ENCODE measurements at regions not wholly inside any gene's neighbourhood (a gene's known extent, or its start where the extent isn't known, plus 50 kb on each side); places are given as distances from the start of the nearest gene placed in this dataset.

GRCh38 chr21:43328958-43329691, 97.8 kb downstream of the SIK1 start:
- no peak for FAIRE-seq
- Histone ChIP-seq H3K27me3 (ENCODE audit: control insufficient read depth, insufficient read depth, low read length) (peaks cover 4% of the 10 kb centered on the region), H3K4me3 (ENCODE audit: low read depth, low read length) (no peak overlapping the region), H3K36me3 (ENCODE audit: control insufficient read depth, insufficient read depth, low read length) (no peaks in the 10 kb centered on the region)
- DNase-seq (ENCODE audit: low read depth): no peak
- no peak for TF ChIP-seq CTCF (IDR thresholded peaks at IDR 0.05; ENCODE audit: insufficient read depth, low read length, severe bottlenecking)

DNA sequence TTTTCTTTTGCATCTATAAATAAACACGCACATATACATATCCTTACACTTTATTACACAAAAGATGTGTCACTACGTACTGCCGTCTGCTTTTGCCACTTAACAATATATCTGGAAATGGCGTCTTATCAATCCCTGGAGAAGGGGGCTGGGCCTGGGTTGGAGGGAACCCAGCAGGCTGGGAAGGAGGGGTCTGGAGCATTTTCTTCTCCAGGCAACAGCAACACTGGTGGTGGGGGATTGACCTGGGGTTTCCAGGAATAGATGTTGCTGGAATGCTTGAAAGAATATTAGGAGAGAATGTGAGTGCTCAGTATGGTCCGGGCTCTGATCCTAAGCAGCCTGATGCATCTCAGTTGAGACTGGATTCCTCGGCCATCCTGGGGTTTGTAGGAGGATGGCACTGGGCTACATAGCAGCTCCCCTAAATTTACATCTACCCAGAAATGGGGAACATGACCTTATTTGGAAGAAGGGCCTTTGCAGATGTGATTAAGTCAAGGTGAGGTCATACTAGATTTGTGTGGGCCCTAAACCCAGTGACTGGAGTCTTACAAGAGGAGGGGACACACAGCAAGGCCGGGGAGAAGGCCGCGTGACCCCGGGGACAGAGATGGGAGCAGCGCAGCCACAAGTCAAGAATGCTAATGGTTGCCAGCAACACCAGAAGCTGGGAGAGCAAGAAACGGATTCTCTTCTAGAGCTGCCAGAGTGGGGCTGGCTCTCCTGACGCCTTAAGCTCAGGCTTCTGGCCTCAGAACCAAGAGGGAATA, 98.6 kb downstream of the SIK1 start:
- Histone ChIP-seq H3K27me3 (ENCODE audit: control insufficient read depth, insufficient read depth, low read length) (peaks cover 4% of the 10 kb centered on the region), H3K4me3 (ENCODE audit: low read depth, low read length) (no peak overlapping the region), H3K36me3 (ENCODE audit: control insufficient read depth, insufficient read depth, low read length) (no peaks in the 10 kb centered on the region)
- TF ChIP-seq CTCF (IDR thresholded peaks at IDR 0.05; ENCODE audit: insufficient read depth, low read length, severe bottlenecking): no peak
- FAIRE-seq: no peak
- DNase-seq (ENCODE audit: low read depth): no peak

GRCh38 chr21:43325968-43326715, 100.8 kb downstream of the SIK1 start:
- no peak for TF ChIP-seq CTCF (IDR thresholded peaks at IDR 0.05; ENCODE audit: insufficient read depth, low read length, severe bottlenecking)
- no peak for DNase-seq (ENCODE audit: low read depth)

GRCh38 chr21:43325036-43325435, 101.9 kb downstream of the SIK1 start:
- Histone ChIP-seq H3K4me3 (ENCODE audit: low read depth, low read length) (no peak overlapping the region), H3K36me3 (ENCODE audit: control insufficient read depth, insufficient read depth, low read length) (no peaks in the 10 kb centered on the region), H3K27me3 (ENCODE audit: control insufficient read depth, insufficient read depth, low read length) (peaks cover 4% of the 10 kb centered on the region)
- no peak for TF ChIP-seq CTCF (IDR thresholded peaks at IDR 0.05; ENCODE audit: insufficient read depth, low read length, severe bottlenecking)
- FAIRE-seq (no peak), DNase-seq (ENCODE audit: low read depth) (no peak)

More at GRCh38 chr21:43325968-43326715, 100.8 kb downstream of the SIK1 start:
- H3K27me3 ChIP-seq (ENCODE audit: control insufficient read depth, insufficient read depth, low read length): peaks cover 4% of the 10 kb centered on the region
- H3K36me3 ChIP-seq (ENCODE audit: control insufficient read depth, insufficient read depth, low read length): no peaks in the 10 kb centered on the region
- no peak for FAIRE-seq
- no peak overlapping the region for H3K4me3 ChIP-seq (ENCODE audit: low read depth, low read length)

DNA sequence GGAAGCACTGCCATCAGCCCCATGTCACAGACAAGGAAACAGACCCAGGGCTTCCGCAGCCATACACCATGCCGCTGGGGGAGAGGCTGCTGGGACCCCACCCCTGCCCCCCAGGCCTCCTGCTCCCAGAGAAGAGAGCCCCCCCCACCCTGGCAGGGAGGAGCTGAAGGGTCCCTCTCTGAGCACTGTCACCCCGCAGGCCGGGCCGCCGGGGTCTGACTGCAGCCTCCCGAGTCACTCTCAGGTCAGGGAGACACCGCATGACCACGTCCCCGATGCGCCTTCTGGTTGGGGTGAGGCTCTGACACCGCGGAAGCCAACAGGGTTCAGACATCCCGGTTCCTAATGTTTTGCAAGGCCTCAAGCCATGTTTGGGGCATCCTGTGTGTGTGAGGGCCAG, 102.3 kb downstream of the SIK1 start:
- FAIRE-seq: no peak
- no peak for DNase-seq (ENCODE audit: low read depth)
- Histone ChIP-seq H3K27me3 (ENCODE audit: control insufficient read depth, insufficient read depth, low read length) (peaks cover 4% of the 10 kb centered on the region), H3K36me3 (ENCODE audit: control insufficient read depth, insufficient read depth, low read length) (no peaks in the 10 kb centered on the region), H3K4me3 (ENCODE audit: low read depth, low read length) (no peak overlapping the region)
- TF ChIP-seq CTCF (IDR thresholded peaks at IDR 0.05; ENCODE audit: insufficient read depth, low read length, severe bottlenecking): no peak

Measured in bronchial epithelial cell (primary cell).